GM19328 (cell line): ENCODE measurements at regions not wholly inside any gene's neighbourhood (a gene's known extent, or its start where the extent isn't known, plus 50 kb on each side); places are given as distances from the start of the nearest gene placed in this dataset.

Experiments used
- ATAC-seq: cut with Tn5 transposase; IDR thresholded peaks from one replicate; pipeline ENCODE4 v1.9.1; 2021; ENCODE audit warnings: mild to moderate bottlenecking, moderate library complexity; ENCODE audit not compliant: unreplicated experiment

DNA sequence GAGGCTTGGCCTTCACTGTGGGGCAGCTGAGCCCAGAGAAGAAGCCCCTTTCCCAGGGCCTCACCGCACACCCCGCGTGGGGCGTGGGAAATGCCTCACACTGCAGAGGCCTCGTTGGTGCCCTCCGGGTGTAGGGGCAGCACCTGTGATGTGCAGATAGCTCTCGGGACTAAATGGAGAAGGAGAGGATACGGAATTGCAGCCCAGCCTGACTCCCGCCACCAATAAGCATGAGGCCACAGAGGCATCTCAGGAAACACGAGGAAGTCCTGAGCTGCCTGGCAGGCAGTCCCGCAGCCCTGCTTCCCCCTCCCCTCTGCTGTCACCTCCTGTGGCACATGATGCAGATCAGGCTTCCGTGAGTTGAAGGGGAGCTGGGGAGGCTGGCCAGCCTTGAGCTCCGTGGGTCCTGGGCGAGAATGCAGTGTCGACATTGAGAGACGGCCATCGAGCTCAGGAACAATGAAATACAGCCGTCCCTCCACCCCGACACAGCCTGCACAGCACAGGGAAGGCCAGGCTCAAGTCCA is 59.6 kb upstream of the PPP2R2D start:
- no peak for ATAC-seq

DNA sequence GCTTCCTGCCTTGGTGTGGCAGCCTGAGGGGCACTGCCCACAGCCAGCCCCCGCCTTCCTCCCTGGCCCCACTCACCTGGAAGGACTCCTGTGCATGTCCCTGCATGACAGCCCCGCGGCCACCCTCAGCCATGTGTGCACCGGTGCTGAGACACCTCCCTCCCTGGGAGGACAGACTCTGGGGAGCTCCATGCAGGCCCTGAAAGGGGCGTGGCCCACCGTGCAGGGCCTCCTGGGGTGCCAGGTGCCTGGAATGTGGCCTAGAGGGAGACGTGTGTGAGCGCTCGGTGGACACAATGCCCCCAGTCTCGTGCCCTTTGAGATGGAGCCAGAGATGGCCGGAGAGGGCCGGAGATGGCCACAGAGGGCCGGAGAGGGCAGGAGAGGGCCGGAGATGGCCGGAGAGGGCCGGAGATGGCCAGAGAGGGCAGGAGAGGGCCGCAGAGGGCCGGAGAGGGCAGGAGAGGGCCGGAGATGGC is 59.1 kb upstream of the PPP2R2D start:
- ATAC-seq: no peak

DNA sequence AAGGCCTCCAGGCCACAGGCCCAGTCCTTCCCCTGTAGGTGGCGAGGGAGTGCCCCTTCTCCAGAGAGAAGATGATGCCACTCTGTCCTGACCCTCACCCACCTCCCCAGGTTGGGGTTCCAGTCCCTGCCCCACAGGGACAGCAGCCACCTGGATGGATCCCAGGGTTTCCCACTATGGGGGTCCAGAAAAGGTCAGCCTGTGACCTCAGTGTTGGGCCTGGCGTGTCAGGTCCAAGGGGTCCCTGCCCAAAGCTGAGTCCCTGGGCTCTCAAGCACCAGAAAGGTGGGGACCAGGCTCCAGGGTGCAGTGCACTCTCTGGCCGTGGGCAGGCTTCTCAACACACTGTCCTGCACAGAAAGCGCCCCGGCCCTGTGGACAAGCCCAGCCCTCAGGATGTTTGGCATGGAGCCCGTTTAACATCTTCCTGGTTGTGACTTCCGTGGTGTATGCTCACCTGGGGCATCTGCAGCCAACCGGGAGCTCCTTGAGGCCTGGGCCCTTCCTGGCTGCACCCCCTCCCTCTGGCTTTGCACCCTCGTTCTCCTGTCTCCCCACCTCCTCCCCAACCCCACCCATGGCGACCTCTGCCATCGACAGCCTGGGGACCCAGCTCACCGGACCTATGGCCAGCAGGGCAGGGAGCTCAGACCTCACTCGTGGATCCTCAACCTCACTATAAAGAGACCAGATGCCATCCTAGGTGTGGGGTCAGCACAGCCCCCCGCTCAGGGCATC is 58.3 kb upstream of the PPP2R2D start:
- ATAC-seq: no peak

DNA sequence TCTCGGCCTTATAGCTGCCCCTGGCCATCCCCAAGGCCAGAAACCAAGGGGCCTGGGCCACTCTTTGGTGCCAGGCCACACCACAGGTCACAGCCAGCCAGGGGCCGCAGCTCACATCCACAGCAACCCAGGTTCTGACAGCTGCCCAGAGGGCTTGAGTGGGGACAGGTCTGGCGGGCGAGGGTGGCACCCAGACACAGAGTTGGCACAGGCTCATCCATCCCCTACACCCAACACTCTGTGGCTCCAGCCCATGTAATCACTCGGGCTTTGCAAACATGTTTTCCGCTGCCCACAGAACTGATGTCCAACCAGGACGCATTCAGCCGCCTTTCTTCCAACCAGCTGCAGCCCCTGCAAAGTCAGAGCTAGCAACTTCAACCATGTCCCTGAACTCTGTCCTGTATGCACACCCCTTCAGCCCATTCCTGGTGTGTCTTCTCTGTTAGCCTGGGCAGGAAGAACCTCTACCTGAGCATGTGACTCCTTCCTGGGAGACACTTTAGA is 57.7 kb upstream of the PPP2R2D start:
- ATAC-seq: no peak

DNA sequence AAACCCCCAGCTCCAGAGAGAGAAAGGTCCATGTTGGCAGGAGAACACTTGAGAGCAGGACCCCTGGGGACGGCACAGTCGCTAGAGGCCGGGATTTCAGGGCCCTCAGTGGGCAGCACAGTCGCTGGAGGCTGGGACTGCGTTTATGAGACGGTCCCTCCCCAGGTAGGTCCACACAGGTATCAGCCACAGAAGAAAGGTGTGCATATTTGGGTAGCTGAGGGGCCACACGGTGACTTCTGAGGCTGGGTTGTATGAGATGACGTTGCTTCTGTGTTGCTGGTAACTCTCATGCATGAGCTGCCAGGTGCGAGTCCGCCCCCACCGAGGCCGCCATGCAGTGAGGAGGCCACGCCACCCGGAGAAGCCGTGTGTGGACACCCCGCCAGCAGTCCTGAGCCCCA is 56.9 kb upstream of the PPP2R2D start:
- no peak for ATAC-seq

DNA sequence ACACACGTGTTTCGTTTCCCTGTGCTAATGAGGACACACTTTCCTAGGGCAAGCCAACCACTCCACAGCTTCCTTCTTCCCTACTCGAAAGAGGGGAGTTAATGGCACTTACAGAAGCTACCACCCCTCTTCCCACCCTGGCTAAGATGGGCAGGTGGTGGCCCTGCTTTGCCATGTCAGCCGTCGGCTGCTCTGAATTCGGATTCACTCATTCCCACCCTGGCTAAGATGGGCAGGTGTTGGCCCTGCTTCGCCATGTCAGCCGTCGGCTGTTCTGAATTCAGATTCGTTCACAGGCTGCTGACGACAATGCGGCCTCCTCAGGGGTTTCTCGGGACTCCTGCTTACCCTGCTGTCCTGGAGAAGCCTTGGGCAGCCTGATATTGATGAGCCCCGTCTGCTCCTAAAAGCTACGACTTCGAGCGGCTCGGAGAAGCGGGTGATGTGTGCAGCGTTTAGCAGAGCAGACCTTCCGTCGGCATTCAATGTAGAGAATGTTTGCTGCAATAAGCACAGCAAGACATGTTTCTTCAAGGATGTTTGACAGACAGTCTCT is 56.2 kb upstream of the PPP2R2D start:
- no peak for ATAC-seq

DNA sequence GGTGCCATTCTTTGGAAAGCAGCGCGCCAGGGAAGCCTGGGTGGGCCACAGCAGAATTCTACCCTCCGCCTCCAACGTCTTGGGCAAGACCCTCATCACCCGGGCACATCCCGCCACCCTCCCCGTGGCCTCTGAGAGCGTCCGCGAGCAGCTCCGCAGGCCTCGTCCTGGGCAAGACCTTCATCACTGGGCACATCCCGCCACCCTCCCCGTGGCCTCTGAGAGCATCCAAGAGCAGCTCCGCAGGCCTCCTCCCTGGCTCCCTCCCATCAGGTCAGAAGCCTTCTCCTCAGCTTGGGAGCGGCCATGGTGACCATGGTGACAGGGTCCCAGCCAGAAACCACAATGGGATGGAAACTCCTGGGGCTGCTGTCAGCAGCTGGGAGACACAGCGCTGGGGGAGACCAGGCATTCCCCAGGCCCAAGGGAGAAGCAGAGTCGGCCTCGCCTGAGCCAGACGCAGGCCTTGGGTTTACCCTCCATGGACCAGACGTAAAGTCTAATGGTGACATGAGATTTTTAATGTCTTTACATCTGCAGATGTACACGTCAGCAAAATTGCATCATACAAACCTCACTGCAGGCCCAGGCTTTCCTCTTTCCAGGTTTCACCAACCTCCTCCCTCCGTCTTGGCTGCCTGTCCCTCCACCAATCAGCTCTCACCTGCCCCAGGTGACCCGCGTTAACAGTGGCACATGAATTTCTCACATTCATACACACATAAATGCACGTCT is 55.1 kb upstream of the PPP2R2D start:
- ATAC-seq: no peak

DNA sequence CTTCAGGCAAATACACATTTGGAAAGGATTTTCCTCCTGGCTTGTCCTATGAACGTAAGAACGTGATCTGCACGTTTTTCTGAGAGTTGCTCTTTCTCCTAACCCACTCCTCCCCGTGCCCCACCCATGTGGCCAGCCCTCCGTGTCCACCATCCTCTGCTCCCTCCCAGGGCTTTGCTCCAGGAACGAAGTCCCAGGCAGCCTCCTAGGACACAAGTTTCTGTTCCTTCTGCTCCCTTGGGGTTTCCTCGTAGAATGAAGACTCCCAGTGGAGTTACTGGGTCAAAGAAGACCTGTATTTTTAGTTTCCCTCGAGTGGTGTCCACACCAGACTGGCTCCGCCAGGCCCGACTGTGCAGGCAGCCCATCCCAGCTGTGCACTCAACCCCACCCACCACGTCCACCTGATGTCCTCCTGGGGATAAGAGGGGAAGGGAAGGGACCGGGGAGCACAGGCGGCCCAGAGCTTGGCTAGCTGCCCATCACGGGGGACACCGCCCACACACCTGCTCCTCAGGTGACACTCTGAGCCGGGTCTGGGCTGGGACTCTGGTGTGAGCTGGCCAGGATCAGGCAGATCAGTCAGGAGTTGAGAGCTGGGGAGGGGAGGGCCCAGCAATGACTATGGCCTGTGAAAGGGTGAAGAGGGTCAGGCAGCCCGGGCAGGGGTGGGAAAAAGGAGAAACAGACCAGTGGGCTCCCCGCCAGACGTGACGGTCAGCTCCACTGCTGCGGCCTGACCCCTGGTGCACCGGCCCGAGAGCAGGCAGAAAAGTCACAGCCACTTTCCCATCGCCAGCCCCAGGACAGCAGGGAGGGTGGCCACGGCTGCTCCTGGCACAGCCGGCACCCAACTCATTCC is 54.3 kb upstream of the PPP2R2D start:
- ATAC-seq: no peak

DNA sequence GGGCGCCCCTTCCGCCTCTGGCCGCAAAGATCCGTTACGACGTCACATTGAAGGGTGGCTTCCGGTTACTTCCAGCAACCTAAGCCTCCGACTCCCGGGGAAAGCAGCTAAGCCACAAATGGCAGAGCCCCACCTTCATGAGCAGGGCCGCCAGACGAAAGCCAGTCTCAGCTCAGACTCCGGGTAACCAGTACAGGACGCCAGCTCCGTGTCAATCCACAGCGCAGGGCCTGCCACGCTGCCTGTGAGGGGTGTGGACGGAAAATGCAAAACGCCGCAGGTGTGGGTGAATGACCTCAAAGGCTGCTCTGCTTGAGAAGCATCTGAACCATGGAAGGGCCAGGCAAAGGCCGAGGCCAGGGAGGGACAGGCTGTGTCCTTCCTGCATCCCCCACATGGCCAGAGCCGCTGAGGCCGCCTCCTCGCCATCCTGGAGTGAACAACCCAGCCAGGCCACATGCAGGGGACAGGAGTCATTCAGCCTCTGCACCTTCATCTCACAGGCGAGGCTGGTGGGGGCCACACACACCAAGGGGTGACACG is 53.5 kb upstream of the PPP2R2D start:
- no peak for ATAC-seq

DNA sequence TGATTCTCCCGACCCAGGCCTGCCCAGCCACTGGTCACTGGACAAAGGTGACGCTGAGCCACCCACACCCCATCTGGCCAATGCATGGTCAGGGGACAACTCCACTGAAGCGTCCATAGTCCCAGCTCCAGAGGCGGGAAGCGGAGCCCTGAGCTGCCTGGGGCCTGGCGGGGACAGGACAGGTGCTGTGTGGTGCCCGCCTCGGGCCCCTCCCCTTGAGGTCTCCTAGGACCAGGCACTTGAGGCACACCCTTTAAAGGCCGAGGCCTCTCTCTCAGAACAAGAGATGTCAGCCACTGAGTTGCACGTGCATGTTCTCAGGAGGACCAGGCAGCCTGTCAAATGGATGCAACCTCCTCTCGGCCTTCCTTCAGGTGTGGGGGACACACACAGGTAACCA is 52.5 kb upstream of the PPP2R2D start:
- ATAC-seq: no peak

DNA sequence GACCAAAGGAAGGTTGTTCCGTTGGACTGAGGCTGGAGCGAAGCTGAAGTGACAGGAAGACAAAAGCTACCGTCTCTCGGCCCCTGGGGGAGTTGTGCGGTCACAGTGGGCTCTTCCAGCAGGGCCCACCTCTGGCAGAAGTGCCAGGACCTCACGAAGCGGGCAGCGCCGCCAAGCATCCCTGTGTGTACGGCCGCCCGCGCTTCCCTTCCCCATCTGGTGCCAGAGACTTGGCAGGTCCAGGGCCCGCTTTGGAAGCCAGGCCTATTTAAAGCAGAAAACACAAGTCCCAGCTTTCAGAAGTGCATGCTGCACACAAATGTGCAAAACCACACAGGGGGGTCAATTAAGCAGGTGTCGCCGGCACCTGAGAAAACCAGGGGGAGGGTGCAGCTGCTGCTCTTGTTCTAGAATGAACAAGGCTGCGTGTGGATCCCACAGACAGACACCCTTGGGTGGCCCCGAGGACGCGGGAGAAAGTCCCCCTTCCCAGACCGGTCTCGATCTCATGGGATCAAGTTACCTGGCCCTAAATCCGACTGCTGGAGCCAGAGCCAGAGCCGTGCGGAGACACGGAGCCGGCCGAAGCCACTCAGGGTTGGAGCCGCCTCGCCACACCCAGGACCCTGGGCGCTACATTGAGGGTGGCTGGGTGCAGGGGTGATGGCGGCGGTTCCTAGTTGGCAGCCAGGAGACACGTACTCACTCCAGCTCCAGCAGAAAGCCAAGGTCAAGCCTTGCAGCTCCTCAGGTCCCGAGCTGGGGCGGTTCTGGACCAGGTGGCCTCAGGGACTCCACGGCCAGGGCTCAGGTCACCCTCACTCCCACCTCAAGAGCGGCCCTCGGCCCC is 51.8 kb upstream of the PPP2R2D start:
- no peak for ATAC-seq

DNA sequence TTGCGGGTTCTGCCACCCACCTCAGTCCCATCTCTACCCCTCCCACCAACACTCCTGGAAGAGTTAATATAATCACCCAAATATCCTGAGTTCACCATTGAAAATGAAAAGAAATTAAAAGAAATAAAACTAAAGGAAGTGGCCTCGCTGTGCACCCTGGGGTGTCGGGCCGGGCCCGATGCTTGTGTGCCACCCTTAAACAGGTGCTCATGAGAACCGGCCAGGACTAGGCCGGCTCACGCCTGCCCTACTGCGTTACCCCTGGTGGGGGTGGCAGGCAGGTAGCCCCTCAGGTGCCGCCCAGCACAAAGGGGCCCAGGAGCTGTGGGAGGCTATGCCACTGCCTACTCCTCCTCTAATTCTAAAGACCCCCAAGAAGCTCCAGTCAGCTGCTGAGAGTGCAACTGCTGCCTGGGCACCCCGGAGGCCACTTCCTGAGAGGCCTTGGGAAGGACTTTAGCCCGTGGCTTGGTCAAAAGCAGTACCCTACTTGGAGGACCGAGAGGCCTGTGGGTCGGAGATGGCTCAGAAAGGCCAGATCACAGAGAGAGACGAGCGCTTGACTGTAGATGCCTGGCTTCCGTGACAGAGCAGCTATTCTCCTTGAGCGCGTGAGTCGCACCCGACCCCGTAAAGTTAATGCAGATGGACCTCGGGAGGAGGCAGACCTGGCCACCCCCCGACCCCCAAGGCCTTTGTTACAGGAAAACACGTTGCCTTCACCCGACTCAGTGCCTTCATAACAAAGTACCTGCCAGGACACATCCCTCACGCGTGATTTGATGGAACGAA is 51.0 kb upstream of the PPP2R2D start:
- no peak for ATAC-seq

DNA sequence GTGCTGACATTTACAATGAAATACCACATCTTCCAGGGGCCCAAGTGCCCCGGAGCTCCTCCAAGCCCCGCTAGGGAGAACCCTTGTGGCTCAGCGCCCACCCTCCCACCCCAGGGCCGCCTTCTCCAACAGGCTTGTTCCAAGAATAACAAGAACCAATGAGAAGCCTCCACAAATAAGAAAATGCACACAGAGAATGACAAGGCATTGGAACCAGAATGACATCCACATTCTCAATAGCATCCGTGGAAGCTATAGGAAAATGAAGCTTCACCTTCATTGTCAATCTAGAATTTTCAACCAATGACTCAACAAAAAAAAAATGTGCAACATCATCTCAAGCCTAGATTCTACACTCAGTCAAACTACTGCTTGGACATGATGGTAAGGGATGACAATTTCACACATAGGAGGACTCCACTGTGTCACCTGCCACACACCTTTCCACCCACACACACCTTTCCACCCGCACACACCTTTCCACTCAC is 50.4 kb upstream of the PPP2R2D start:
- no peak for ATAC-seq
